ENCODE measurements at regions not wholly inside any gene's neighbourhood (a gene's known extent, or its start where the extent isn't known, plus 50 kb on each side); places are given as distances from the start of the nearest gene placed in this dataset.

DNA sequence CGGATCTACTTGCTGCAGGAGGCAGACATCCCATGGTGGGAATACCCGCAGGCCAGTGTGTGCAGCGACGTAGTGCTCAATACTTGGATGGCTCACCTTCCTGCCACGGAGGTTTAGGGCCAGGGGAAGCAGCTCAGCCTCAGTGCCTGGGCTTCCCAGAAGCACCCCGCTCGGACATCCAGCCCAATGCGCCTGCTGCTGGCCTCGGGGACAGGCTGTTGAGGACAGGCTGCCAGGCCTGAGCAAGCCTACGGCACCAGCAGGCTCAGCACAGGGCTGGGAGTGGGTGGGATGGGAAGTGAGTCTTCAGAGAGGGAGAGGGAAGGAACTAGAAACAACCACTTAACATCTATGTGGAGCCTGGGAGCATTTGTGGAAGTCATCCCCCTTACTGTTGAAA is 441.3 kb upstream of the MGMT start:
- no peak for DNase-seq (ENCODE audit: low read depth)
- no peak overlapping the region for H3K4me3 ChIP-seq (ENCODE audit: low read depth, low read length)
- no peaks in the 10 kb centered on the region for H3K27me3 ChIP-seq (ENCODE audit: control insufficient read depth, insufficient read depth, low read length)
- TF ChIP-seq CTCF (IDR thresholded peaks at IDR 0.05; ENCODE audit: insufficient read depth, low read length, severe bottlenecking), result no peak
- no peaks in the 10 kb centered on the region for H3K36me3 ChIP-seq (ENCODE audit: control insufficient read depth, insufficient read depth, low read length)
- FAIRE-seq, result no peak

GRCh38 chr10:129027906-129028305 is 439.1 kb upstream of the MGMT start:
- FAIRE-seq, result no peak
- Histone ChIP-seq H3K27me3 (ENCODE audit: control insufficient read depth, insufficient read depth, low read length) (no peaks in the 10 kb centered on the region), H3K36me3 (ENCODE audit: control insufficient read depth, insufficient read depth, low read length) (no peaks in the 10 kb centered on the region), H3K4me3 (ENCODE audit: low read depth, low read length) (no peak overlapping the region)
- DNase-seq (ENCODE audit: low read depth), result no peak
- TF ChIP-seq CTCF (IDR thresholded peaks at IDR 0.05; ENCODE audit: insufficient read depth, low read length, severe bottlenecking), result no peak

- Histone ChIP-seq H3K36me3 (ENCODE audit: control insufficient read depth, insufficient read depth, low read length) (no peaks in the 10 kb centered on the region), H3K4me3 (ENCODE audit: low read depth, low read length) (no peak overlapping the region), H3K27me3 (ENCODE audit: control insufficient read depth, insufficient read depth, low read length) (no peaks in the 10 kb centered on the region)
- no peak for TF ChIP-seq CTCF (IDR thresholded peaks at IDR 0.05; ENCODE audit: insufficient read depth, low read length, severe bottlenecking)
- DNase-seq (ENCODE audit: low read depth) (no peak), FAIRE-seq (peak; percentile 91)
Measured at GRCh38 chr10:129028451-129028850, 438.6 kb upstream of the MGMT start.

DNA sequence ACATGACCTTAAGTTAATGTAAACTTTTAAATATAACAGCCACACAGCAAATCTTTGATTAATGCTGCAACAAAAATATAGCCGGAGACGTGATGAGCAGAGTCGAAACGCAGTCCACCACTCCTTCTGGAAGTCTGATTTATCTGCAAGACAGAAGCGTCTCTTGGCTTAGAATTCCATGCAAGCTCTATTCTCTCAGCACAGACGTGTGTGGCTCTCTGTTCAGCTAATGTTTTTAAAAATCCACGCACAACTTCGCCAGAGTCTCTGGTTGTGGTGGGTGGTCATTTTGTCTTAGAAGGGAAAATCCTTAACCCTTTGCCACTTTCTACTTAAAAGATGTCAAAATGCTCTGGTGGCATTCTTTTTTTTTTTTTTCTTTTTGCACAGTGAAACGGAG is 438.0 kb upstream of the MGMT start:
- TF ChIP-seq CTCF (IDR thresholded peaks at IDR 0.05; ENCODE audit: insufficient read depth, low read length, severe bottlenecking), result no peak
- Histone ChIP-seq H3K27me3 (ENCODE audit: control insufficient read depth, insufficient read depth, low read length) (no peaks in the 10 kb centered on the region), H3K4me3 (ENCODE audit: low read depth, low read length) (no peak overlapping the region), H3K36me3 (ENCODE audit: control insufficient read depth, insufficient read depth, low read length) (no peaks in the 10 kb centered on the region)
- no peak for FAIRE-seq
- DNase-seq (ENCODE audit: low read depth), result no peak

DNA sequence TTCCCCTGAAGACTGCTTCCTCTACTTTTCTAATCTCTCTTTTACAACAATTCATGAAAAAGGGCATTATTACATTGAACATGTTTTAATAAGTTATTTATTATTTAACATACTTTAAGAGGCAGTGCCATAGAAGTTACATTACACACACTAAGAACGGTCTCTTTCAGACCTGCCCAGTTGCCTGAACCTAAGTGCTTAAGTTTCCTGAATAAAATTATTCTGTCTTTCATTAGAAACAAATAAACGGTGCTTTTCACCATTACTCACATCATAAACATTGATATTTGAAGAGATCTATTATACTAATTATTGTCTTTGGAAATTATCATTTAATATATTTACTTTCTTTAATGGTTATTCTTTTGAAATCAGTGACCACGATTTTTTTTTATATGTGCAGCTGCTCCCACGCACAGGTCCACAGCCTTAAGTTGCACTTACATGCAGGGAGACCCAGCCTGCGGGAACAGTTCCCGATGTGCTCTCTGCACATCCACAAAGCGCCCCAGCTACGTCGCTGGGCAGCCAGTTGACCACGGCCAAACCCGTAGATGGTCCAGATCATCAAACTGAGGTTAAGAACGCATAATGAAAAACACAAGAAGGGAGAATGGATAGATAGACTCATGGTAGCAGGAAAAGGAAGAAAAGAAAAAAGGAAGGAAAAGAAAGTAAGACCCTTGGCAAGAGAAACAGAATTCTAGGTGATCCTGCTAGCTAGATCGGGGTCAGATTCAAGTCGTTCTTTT is 437.0 kb upstream of the MGMT start:
- H3K27me3 ChIP-seq (ENCODE audit: control insufficient read depth, insufficient read depth, low read length), result no peaks in the 10 kb centered on the region
- H3K4me3 ChIP-seq (ENCODE audit: low read depth, low read length), result no peak overlapping the region
- FAIRE-seq, result no peak
- no peaks in the 10 kb centered on the region for H3K36me3 ChIP-seq (ENCODE audit: control insufficient read depth, insufficient read depth, low read length)
- no peak for DNase-seq (ENCODE audit: low read depth)
- no peak for TF ChIP-seq CTCF (IDR thresholded peaks at IDR 0.05; ENCODE audit: insufficient read depth, low read length, severe bottlenecking)

DNA sequence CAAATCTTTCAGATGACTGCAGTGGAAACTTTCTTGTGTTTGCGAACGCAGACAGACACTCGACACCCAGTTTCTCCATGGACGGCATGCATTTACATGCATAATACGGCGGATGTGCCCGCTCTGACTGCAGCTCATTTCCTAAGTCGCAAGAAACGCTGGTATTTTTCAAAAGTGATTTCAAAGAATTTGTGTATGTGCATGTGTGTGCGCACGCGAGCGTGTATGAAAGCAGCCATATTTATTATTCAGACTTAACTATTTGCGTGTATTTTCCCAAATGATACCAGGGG is 436.5 kb upstream of the MGMT start:
- TF ChIP-seq CTCF (IDR thresholded peaks at IDR 0.05; ENCODE audit: insufficient read depth, low read length, severe bottlenecking), result no peak
- H3K36me3 ChIP-seq (ENCODE audit: control insufficient read depth, insufficient read depth, low read length), result no peaks in the 10 kb centered on the region
- FAIRE-seq, result no peak
- no peak overlapping the region for H3K4me3 ChIP-seq (ENCODE audit: low read depth, low read length)
- no peaks in the 10 kb centered on the region for H3K27me3 ChIP-seq (ENCODE audit: control insufficient read depth, insufficient read depth, low read length)
- DNase-seq (ENCODE audit: low read depth), result no peak

All from bronchial epithelial cell (primary cell).